GM12865 (cell line): ENCODE measurements at regions not wholly inside any gene's neighbourhood (a gene's known extent, or its start where the extent isn't known, plus 50 kb on each side); places are given as distances from the start of the nearest gene placed in this dataset.
A peak's percentile ranks its signal among the peaks of the same experiment; 100 is the strongest.

Experiments used
- DNase-seq: peaks from one replicate; pipeline ENCODE4 v3.0.0; 2010; ENCODE audit warnings: low read depth
- H3K4me3 ChIP-seq: 2 replicates; pipeline ENCODE4 v1.5.1; 2011; ENCODE audit warnings: mild to moderate bottlenecking, low read depth, low read length, control low read depth
- CTCF ChIP-seq: IDR thresholded peaks from 2 replicates; pipeline ENCODE4 v1.5.1; 2011; ENCODE audit warnings: low read length, control low read depth, low read depth, inconsistent platforms; ENCODE audit not compliant: insufficient read depth; ENCODE audit errors: missing control alignments

- no peak overlapping the region for H3K4me3 ChIP-seq
- no peak for DNase-seq
- TF ChIP-seq CTCF: no peak
Observed at GRCh38 chr2:6759689-6760088, 106.0 kb downstream of the CMPK2 start.

GRCh38 chr2:6760132-6760531 lies 105.6 kb downstream of the CMPK2 start:
- TF ChIP-seq CTCF: no peak
- DNase-seq: no peak
- H3K4me3 ChIP-seq: no peak overlapping the region

GRCh38 chr2:6764968-6765723 lies 100.6 kb downstream of the CMPK2 start:
- no peak for TF ChIP-seq CTCF
- no peak overlapping the region for H3K4me3 ChIP-seq
- DNase-seq: no peak

- H3K4me3 ChIP-seq: no peak overlapping the region
- TF ChIP-seq CTCF: no peak
- DNase-seq: no peak
Observed at GRCh38 chr2:6769346-6769745, 96.4 kb downstream of the CMPK2 start.

GRCh38 chr2:6770006-6770405 lies 95.7 kb downstream of the CMPK2 start:
- no peak for DNase-seq
- H3K4me3 ChIP-seq: no peak overlapping the region
- TF ChIP-seq CTCF: no peak

- peak; percentile 18 for DNase-seq
- TF ChIP-seq CTCF: peak; percentile 16
- H3K4me3 ChIP-seq: no peak overlapping the region
Observed at GRCh38 chr2:6771634-6772611, 93.8 kb downstream of the CMPK2 start.
